ENCODE measurements at regions not wholly inside any gene's neighbourhood (a gene's known extent, or its start where the extent isn't known, plus 50 kb on each side); places are given as distances from the start of the nearest gene placed in this dataset.

- TF ChIP-seq FOSL2 (IDR thresholded peaks at IDR 0.05) (no peak), FOSL2 (CRISPR knock-in tag; IDR thresholded peaks at IDR 0.05) (no peak), CTCF (IDR thresholded peaks at IDR 0.05) (no peak), CEBPB (IDR thresholded peaks at IDR 0.05) (no peak), POLR2AphosphoS2 (conservative IDR thresholded peaks at IDR 0.05; ENCODE audit: low read length) (no peak), RARB (CRISPR knock-in tag; IDR thresholded peaks at IDR 0.05) (no peak), EHMT2 (IDR thresholded peaks at IDR 0.05; ENCODE audit: low read depth) (no peak), BHLHE40 (IDR thresholded peaks at IDR 0.05; ENCODE audit: low read depth, low read length) (no peak), RCOR1 (IDR thresholded peaks at IDR 0.05; ENCODE audit: low read depth, low read length) (no peak), BCL3 (IDR thresholded peaks at IDR 0.05) (no peak), HMGXB4 (CRISPR knock-in tag; IDR thresholded peaks at IDR 0.05; ENCODE audit: borderline replicate concordance) (no peak), RNF2 (IDR thresholded peaks at IDR 0.05; ENCODE audit: borderline replicate concordance, low read depth) (no peak)
Measured at GRCh38 chr14:84446250-84446649, 1083.7 kb upstream of the FLRT2 start.
